Peyer's patch (tissue), 4 donors: ENCODE measurements at regions not wholly inside any gene's neighbourhood (a gene's known extent, or its start where the extent isn't known, plus 50 kb on each side); places are given as distances from the start of the nearest gene placed in this dataset.
"Not testable (repeated sequence)": the region's sequence is repeated elsewhere in the genome, so short reads cannot be mapped to it uniquely, and the experiment has no call there.

Source experiments
- DNase-seq, 3 donors: peaks; one replicate each; pipeline ENCODE4 v3.0.0-alpha.2; 2017 to 2019
- H3K27ac ChIP-seq, 4 donors: fragments of 200-600 bp; sonication (generic); one replicate each; pipeline ENCODE4 v1.5.1; 2016 to 2019
- H3K27me3 ChIP-seq, 2 donors: fragments of 200-600 bp; sonication (generic); one replicate each; pipeline ENCODE4 v1.5.1; 2019
- H3K36me3 ChIP-seq, 3 donors: fragments of 200-600 bp; sonication (generic); one replicate each; pipeline ENCODE4 v1.5.1; 2016 to 2019
- H3K4me1 ChIP-seq, 4 donors: fragments of 200-600 bp; sonication (generic); one replicate each; pipeline ENCODE4 v1.5.1; 2016 to 2019
- H3K4me3 ChIP-seq, 4 donors: fragments of 200-600 bp; sonication (generic); 1 replicate in 3 of 4; 2 replicates in 1 of 4; pipeline ENCODE4 v1.5.1; 2016 to 2019; ENCODE audit warnings: mild to moderate bottlenecking in 1 of 4
- H3K9me3 ChIP-seq, 4 donors: fragments of 200-600 bp; sonication (generic); one replicate each; pipeline ENCODE4 v1.5.1; 2016 to 2019; ENCODE audit warnings: mild to moderate bottlenecking in 1 of 4
- POLR2A ChIP-seq, 2 donors: fragments of 450-650 bp; IDR thresholded peaks; one replicate each; pipeline ENCODE4 v1.5.1; 2017; ENCODE audit warnings: antibody characterized with exemption in 2 of 2, mild to moderate bottlenecking in 2 of 2, moderate library complexity in 2 of 2
- TF ChIP-seq, protein P1 (sequence below), 6 experiments: fragments of 450-650 bp in 4 of 6; fragments of 200-600 bp in 2 of 6; sonication (generic) in 1 of 6; IDR thresholded peaks; one replicate each; pipeline ENCODE4 v1.5.1; 2017 to 2019; ENCODE audit warnings: antibody characterized with exemption in 6 of 6, mild to moderate bottlenecking in 3 of 6, moderate library complexity in 1 of 6

DNA sequence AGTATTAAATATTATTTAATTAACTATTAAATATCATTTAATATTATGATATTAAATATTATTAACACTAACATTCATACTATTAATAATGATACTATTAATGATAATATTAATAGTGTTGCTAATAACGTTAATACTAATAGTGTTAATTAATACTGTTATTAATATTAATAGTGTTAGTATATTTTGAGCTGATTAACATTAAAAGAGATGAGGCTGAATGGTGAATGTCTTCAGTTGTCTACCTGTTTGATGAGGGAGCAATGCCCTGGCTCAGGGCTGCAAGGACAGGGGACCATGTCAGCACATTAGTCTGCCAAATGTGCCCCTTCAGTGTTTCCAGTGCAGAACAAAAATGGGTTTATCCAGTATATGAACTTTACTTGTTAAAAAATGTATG, 96.6 kb upstream of the PLEKHG1 start:
- no peak overlapping the region for H3K27ac ChIP-seq
- H3K27me3 ChIP-seq: no peaks in the 10 kb centered on the region
- TF ChIP-seq, protein P1, sequence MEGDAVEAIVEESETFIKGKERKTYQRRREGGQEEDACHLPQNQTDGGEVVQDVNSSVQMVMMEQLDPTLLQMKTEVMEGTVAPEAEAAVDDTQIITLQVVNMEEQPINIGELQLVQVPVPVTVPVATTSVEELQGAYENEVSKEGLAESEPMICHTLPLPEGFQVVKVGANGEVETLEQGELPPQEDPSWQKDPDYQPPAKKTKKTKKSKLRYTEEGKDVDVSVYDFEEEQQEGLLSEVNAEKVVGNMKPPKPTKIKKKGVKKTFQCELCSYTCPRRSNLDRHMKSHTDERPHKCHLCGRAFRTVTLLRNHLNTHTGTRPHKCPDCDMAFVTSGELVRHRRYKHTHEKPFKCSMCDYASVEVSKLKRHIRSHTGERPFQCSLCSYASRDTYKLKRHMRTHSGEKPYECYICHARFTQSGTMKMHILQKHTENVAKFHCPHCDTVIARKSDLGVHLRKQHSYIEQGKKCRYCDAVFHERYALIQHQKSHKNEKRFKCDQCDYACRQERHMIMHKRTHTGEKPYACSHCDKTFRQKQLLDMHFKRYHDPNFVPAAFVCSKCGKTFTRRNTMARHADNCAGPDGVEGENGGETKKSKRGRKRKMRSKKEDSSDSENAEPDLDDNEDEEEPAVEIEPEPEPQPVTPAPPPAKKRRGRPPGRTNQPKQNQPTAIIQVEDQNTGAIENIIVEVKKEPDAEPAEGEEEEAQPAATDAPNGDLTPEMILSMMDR (IDR thresholded peaks at IDR 0.05): no peak
- TF ChIP-seq POLR2A (IDR thresholded peaks at IDR 0.05): no peak
- H3K4me1 ChIP-seq: no peaks in the 10 kb centered on the region
- no peaks in the 10 kb centered on the region for H3K36me3 ChIP-seq
- no peak for DNase-seq
- no peak overlapping the region for H3K4me3 ChIP-seq
- no peaks in the 10 kb centered on the region for H3K9me3 ChIP-seq

DNA sequence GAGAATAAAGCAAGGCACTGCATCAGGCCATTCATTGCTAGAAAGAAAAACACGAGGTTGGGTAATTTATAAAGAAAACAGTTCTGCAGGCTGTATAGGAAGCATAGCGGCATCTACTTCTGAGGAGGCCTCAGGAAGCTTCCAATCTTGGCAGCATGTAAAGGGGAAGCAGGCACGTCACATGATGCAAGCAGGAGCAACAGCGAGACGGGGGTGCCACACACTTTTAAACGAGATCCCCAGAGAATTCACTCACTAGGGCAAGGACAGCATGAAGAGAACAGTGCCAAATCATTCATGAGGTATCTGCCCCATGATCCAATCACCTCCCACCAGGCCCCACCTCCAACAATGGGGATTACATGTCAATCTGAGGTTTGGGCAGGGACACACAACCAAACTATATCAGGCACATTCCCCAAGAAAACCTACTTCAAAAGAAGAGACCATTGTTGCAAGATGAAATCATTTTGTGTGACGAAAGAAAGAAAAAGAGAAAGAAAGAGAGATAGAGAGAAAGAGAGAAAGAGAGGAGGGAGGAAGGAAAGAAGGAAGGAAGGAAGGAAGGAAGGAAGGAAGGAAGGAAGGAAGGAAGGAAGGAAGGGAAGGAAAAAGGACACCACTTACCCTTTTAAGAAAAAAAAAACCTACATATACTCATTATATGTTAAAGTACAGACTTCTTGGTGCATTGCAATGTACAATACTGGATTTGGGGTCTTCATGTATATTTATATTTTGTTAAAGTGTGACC, 95.9 kb upstream of the PLEKHG1 start:
- Histone ChIP-seq H3K27me3 (no peaks in the 10 kb centered on the region), H3K4me1 (no peaks in the 10 kb centered on the region), H3K4me3 (no peak overlapping the region), H3K27ac (no peak overlapping the region), H3K9me3 (no peaks in the 10 kb centered on the region), H3K36me3 (no peaks in the 10 kb centered on the region)
- DNase-seq: no peak
- TF ChIP-seq, protein P1 (IDR thresholded peaks at IDR 0.05): no peak
- no peak for TF ChIP-seq POLR2A (IDR thresholded peaks at IDR 0.05)

DNA sequence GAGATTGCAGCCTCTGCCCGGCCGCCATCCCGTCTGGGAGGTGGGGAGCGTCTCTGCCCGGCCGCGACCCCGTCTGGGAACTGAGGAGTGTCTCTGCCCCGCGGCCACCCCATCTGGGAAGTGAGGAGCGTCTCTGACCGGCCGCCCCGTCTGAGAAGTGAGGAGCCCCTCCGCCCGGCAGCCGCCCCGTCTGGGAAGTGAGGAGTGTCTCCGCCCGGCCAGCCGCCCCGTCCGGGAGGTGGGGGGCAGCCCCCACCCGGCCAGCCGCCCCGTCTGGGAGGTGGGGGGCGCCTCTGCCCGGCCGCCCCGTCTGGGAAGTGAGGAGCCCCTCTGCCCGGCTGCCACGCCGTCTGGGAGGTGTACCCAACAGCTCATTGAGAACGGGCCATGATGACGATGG, 92.3 kb upstream of the PLEKHG1 start:
- H3K27ac ChIP-seq, H3K36me3 ChIP-seq, H3K27me3 ChIP-seq, H3K4me1 ChIP-seq, H3K9me3 ChIP-seq, H3K4me3 ChIP-seq, DNase-seq: not testable (repeated sequence)

DNA sequence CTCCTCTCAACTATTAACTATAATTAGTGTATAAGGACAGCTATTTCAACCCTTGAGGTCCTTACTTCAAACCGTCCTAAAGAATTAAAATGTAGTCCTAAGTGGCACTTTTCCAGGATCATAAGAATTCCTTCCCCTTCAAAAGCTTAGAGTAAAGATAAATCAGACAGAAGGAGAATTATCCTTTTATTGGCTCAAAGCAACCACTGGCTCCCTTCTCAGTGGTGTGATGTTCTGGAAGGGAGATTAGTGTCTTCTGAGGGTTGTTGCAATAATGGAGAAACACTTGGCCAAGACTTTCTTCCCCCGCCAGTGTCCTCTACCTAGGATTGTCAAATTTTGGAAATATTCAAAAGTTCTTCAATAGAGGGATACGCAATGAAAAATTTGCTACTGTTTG, 89.1 kb upstream of the PLEKHG1 start:
- DNase-seq: no peak
- no peak overlapping the region for H3K4me3 ChIP-seq
- H3K9me3 ChIP-seq: no peaks in the 10 kb centered on the region
- H3K27me3 ChIP-seq: no peaks in the 10 kb centered on the region
- H3K36me3 ChIP-seq: no peaks in the 10 kb centered on the region
- no peak overlapping the region for H3K27ac ChIP-seq
- H3K4me1 ChIP-seq: no peaks in the 10 kb centered on the region
- no peak for TF ChIP-seq POLR2A (IDR thresholded peaks at IDR 0.05)
- TF ChIP-seq, protein P1 (IDR thresholded peaks at IDR 0.05): no peak

DNA sequence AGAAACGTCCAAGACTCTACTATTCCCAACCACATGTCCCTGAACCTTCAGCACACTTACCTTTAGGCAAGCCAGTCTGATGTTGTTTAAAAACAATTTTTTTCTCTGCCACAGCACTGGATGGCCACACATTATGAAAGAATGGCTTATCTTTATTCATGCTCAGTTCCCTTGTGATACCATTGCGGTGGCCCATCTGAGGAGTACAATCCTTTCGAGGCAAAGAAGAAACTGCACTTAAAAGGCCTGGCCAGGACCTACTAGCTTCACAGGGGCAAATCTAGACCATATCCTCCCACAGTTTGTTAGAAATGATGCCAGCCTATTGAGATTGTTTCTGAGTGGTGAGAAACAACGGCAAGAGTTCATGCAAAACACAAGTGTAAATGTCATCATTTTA, 88.4 kb upstream of the PLEKHG1 start:
- TF ChIP-seq, protein P1 (IDR thresholded peaks at IDR 0.05): no peak
- TF ChIP-seq POLR2A (IDR thresholded peaks at IDR 0.05): no peak
- H3K4me3 ChIP-seq: no peak overlapping the region
- no peak overlapping the region for H3K27ac ChIP-seq
- no peaks in the 10 kb centered on the region for H3K4me1 ChIP-seq
- H3K9me3 ChIP-seq: no peaks in the 10 kb centered on the region
- DNase-seq: no peak
- H3K27me3 ChIP-seq: no peaks in the 10 kb centered on the region
- no peaks in the 10 kb centered on the region for H3K36me3 ChIP-seq

DNA sequence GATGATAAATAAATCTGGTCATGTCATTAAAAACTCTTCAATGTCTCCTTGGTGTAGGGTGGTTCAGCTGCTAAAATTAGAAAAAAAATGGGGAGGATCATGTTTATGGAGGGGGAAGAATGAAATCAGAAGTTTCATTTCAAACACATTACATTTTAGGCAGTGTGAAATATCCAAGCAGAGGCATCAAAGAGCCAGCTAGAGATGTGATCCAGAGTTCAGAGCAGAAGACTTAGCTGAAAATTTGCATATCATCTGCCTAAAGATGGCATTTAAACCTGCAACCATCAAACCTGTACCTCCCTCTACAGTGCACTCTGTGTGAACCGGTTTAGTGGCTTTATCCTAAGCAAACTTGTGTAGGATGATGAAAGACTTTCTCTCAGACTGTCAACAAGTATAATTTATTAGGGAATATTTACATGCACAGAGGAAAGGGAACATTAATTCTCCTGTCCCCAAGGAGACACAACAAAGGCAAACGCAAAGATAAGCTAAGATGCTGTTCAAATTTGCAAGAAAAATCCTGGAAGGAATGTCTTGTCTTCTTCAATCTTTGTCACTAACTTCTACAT, 84.8 kb upstream of the PLEKHG1 start:
- no peak for DNase-seq
- TF ChIP-seq, protein P1 (IDR thresholded peaks at IDR 0.05): no peak
- no peak for TF ChIP-seq POLR2A (IDR thresholded peaks at IDR 0.05)
- no peak overlapping the region for H3K27ac ChIP-seq
- no peak overlapping the region for H3K4me3 ChIP-seq
- H3K4me1 ChIP-seq: no peaks in the 10 kb centered on the region
- no peaks in the 10 kb centered on the region for H3K9me3 ChIP-seq
- no peaks in the 10 kb centered on the region for H3K27me3 ChIP-seq
- no peaks in the 10 kb centered on the region for H3K36me3 ChIP-seq
